ENCODE measurements at regions not wholly inside any gene's neighbourhood (a gene's known extent, or its start where the extent isn't known, plus 50 kb on each side); places are given as distances from the start of the nearest gene placed in this dataset.
A peak's percentile ranks its signal among the peaks of the same experiment; 100 is the strongest.

- DNase-seq = peak; percentile 7
Measured at GRCh38 chr13:74040200-74040599, 94.0 kb downstream of the KLF12 start.

GRCh38 chr13:74039667-74040066 is 94.5 kb downstream of the KLF12 start:
- no peak for DNase-seq

DNA sequence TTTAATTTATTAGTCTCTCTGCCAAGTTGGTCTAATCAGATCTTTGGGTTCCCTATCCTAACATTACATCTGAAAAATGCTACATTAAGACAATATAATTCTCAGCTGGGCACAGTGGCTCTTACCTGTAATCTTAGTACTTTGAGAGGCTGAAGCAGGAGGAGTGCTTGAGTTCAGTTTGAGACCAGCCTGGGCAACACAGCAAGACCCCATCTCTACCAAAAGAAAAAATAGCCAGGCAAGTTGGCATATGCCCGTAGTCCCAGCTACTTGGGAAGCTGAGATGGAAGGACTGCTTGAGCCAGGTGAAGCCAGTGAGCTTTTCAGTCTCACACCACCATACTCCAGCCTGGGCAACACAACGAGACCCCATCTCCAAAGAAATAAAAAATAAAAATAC is 95.0 kb downstream of the KLF12 start:
- no peak for DNase-seq

DNA sequence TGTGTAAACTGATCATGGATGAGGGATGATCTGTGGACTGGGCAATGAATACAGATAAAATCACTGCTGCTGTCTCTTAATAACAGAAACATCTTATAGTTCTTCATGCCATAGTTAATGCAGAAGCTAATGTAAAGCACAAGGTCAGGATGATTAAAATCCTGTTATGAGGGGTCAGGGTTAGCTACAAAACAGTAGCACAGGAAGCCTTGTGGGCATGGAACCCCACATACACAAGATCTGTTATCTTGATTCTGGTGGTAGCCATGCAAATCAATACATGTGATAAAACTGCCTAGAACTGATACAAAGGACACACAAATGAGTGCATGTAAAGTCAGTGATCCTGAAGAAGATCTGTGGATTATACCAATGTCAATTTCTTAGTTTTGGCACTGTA is 96.4 kb downstream of the KLF12 start:
- DNase-seq = no peak

GRCh38 chr13:74036373-74036772 is 97.8 kb downstream of the KLF12 start:
- no peak for DNase-seq

GRCh38 chr13:74035896-74036295 is 98.3 kb downstream of the KLF12 start:
- DNase-seq = no peak

- DNase-seq = no peak
Measured at GRCh38 chr13:74032325-74032724, 101.9 kb downstream of the KLF12 start.

- DNase-seq = no peak
Measured at GRCh38 chr13:74027161-74027779, 106.9 kb downstream of the KLF12 start.

GRCh38 chr13:74026753-74027152 is 107.5 kb downstream of the KLF12 start:
- DNase-seq = no peak

- no peak for DNase-seq
Measured at GRCh38 chr13:74025369-74025768, 108.8 kb downstream of the KLF12 start.

- no peak for DNase-seq
Measured at GRCh38 chr13:74024856-74025255, 109.3 kb downstream of the KLF12 start.

DNA sequence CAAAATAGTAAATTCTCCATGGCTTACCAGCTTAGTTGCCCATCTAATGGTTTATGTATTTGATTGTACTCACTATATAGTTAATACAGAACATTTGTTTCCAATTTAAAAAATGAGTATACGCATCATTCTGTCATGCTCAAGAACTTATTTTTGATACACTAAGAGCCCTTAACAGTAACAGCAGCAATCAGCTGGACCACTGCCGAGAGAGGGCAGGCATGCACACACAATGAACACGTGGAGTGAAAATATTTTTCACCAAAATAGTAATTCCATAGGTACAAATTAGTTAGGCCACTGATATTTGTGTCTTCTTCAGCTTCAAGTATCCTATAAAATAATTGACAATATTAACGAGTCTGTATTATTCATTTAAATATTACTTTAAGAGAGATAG is 109.9 kb downstream of the KLF12 start:
- no peak for DNase-seq

DNA sequence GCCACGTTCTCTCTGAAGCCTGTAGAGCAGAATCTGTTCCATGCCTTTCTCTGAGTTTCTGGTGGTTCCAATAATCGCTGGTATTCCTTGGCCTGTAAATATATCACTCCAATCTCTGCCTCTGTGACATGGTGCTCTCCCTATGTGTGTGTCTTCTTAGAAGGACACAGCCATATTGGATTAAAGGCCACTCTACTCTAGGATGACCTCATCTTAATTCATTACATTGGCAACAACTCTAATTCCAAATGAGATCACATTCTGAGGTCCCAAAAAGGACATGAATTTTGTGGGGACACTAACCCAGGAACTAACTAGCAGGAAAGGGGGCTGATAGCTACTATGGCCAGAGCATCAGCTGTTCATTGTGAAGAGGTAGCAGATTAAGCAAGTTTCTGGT is 110.7 kb downstream of the KLF12 start:
- DNase-seq = no peak

DNA sequence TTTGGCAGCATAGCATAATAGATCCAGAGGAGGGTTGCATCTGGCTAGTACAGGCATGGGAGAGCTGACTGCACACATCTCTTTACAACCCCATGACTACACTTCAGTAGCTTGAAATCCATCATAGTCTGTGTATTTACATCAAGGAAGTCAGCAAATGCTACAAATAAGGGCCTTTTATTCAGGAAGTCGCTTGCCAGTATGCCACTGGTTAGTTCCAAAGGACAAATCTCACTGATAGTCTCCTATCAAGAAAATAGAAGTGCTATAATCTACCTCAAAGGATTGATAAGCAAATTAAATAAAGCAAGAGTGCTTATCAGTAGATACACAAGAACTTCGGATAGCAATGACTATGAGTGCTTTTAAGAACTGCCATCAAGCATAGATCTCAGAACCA is 112.7 kb downstream of the KLF12 start:
- DNase-seq = no peak

DNA sequence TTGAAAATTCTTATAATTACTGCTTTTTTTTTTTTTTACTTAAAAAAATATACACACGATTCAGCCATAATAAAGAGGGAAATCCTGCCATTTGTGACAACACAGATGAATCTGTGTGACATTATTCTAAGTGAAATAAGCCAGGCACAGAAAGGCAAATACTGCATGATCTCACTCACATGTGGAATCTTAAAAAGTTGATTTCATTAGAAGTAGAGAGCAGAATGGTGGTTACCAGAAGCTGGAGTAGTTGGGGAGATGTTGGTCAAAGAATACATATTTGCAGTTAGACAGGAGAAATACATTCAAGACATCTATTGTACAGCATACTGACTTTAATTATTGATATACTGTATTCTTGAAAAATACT is 116.2 kb downstream of the KLF12 start:
- DNase-seq = no peak

DNA sequence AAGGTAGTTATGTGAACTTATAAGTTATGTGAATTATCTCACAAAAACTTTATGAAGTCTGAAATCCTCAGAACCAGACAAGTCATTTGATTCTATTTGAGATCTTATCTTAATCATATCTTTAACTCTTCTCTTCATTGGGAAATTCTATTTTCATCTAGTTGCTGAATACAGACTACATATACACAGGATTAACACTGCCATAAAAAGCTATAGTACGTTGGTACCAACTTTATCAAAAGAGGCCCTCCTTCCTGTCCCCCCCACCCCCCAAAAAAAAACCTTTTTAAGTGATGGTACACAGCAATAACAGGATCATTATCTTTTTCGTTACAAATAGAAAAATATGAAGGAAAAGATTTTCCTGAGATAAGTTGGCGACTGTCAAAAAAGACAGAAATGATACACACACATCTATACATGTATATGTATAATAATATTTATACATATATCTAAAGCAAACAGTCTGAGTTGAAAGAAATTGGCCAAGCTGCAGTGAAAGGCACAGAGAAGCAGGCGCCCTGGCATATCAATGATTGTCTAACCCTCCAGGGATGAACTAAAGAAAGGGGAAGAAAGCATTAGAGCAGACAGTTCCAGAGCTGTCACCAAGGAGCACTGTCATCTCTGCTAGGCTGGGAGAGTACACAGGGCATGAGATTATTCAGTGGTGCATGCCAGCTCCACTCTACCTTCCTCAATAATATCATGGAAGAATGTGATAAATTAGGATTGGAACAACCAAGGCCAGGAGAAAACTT is 116.7 kb downstream of the KLF12 start:
- no peak for DNase-seq

- no peak for DNase-seq
Measured at GRCh38 chr13:74015137-74015536, 119.1 kb downstream of the KLF12 start.

DNA sequence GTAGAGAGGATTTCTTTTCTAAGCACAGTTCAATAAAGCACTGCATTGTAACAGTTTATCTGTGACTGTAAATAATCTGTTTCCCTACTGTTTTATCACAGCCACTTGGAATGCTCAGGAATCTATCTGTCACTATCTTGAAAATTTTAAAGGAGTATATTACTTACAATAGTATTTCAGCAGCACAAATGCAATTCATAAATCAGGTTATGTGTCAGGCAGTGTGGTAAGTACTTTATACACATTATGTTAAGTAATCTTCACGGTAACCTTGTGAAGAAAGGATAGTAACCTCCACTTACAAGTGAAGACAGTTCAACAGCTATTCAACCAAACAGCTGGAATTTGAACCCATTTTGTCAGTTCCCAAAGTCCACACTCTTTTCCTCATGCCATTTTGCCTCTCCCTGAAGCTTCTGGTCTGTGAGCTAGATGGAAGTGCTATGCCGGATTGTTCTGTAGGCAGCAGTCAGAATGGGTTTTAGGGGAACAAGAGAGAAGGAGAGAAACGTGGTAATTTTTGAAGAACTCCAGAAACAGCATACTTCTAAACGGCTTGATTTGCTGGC is 125.0 kb downstream of the KLF12 start:
- DNase-seq = no peak

DNA sequence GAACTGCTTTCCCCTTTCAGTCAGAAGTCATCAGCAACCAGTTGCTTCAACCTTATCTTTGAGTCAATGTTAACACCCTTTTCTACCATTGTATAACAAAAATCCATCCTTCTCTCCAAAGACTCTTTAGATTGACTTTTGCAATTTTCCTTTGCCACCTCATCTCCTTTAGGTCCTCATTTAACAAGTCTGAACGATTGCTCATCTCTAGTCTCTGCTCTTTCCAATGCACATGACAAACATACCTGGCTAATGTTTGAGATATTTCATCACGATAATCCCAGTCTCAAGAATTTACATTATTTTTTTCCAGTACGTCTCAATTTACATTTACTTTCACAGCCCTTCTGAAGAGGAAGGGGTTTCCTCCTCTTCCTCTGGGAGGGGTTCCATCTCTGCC is 127.5 kb downstream of the KLF12 start:
- no peak for DNase-seq

GRCh38 chr13:74005320-74006157 is 128.7 kb downstream of the KLF12 start:
- no peak for DNase-seq

GRCh38 chr13:74004109-74004508 is 130.1 kb downstream of the KLF12 start:
- DNase-seq = no peak

DNA sequence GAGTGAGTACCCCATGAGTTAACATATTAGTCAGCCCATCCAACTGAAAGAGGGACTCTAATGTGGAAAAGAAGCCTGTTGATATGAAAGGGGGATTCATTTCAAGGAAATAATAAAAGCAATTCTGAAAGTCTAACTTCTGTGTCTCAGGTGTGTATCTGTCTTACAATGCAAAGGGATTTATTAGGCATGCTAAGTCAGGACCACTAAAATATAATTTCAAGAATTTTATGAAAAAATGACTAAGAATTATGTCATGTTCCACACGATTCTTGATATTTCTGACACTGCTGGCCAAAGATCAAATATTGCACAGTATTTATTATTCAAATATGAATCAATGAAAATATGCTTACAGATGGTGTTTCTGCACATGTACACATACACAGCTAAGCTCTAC is 130.8 kb downstream of the KLF12 start:
- no peak for DNase-seq

DNA sequence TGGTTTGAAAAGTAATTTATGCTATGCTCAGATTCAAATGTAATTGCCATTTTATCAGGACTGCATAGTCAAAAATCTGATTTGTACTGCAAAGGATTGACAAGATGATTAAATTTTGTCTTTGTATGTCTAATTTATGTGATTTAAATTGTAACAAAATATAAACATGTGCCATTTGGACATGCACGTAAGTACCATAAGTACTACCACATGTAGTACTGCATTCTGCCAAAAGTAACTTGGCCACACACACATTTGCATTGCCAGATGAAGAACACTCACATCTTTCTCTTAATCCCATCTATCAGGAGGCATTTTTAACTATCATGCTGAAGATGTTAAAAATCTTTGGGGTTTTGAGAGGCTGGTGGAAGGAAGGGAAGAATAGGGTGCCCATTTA is 133.3 kb downstream of the KLF12 start:
- no peak for DNase-seq

DNA sequence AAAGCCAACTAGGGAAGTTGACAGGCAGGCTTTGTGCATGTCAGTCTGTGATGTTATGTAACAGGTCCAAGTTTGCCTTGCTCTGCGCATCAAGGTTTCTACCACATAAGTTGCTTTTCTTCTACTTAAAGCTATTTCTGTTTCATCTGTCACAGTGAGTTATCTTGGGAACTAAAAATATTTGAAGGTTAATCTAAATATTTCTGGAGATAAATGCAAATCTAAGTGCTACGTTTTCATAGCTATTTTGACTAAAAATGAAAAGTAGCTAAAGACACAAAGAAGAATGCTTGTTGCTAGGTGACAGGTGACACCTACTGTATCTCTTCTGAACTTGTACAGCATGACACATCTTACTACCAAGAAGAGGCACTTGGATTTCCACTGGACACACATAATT is 135.6 kb downstream of the KLF12 start:
- no peak for DNase-seq

Measured in NCI-H2227 treated with DMSO at 0.1 percent for 48 hours (cell line).